Femur (tissue), 1 donor: ENCODE measurements at regions not wholly inside any gene's neighbourhood (a gene's known extent, or its start where the extent isn't known, plus 50 kb on each side); places are given as distances from the start of the nearest gene placed in this dataset.

Source experiments
- DNase-seq: peaks from one replicate; pipeline ENCODE4 v3.0.0-alpha.2; 2017

DNA sequence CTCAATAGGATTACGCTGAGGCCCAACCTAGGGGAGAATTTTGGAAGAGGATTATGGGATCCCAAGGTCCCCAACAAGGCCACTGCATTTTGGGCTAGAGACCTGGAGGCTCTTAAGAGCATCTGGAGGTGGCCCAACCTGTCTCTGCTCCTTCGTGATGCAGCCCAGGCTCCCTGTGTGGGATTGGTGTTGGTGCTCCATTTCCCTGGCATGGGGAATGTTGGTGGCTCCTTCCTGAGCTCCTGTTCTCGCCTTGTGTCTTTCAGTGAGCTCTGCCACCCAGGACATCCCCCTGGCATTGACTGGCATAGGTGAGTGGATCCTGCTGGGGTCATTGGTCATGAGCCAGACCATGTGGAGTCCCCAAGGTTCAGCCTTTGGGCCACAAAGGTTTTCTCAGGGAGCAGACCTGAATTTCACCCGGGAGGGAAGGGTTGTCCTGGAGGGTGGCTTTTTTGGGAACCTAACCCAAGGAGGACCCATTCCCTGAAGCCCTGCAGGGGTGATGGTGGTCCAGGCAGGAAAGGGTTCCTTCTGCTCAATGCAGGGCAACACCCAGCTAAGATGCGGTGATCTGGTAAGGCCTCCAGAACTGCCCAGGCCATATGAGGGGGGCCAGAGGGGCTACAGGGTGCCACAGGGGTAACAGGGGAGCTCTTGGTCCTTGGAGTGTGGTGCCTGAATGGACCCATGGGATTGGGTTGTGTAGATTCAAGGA, 202.5 kb downstream of the UBE3A start:
- DNase-seq, result no peak

DNA sequence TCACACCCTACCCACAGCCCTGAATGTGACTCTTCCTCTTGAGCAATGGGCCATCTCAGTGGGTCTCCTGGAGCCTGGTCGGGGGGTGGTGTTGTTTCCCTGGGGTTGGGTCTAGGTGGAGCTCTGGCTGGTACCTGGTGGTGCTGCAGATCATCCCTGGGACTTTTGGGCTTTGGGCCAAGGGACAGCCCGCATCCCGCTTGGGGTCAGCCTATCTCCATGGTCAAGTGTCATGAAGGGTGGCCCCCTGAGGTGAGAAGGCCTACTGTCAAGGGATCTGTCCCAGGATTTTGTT, 202.0 kb downstream of the UBE3A start:
- DNase-seq, result no peak

DNA sequence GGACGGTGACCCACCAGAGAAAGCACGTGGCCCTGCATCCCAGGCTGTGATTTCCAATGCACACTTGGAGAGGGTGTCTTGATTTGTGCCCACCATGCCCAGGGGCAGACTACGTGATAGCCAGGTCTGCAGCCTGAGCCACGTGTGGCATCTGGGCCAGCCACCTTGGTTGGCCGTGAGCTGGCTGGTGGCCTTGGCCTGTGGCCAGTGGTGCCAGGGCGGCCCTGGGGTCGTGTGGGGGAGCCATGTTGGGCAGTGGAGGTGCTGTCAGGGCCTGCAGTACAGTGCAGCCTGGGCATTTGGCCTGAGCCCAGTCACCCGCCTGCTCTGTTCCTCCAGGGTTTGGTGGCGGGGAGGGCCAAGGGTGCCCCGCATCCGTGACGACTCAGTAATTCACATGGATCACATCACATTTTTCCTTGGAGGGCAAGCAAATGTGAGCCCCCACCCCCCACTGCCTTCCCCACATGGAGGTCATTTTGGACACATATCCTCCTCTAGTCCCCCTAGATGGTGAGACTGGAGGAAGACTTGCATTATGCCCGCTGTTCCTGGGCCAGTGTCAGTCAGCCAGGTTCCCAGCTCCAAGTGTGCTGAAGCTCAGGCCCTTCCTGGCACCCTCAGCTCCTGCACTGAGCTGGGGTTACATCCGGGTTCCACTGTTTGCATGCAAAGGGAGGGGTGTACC, 201.4 kb downstream of the UBE3A start:
- no peak for DNase-seq

DNA sequence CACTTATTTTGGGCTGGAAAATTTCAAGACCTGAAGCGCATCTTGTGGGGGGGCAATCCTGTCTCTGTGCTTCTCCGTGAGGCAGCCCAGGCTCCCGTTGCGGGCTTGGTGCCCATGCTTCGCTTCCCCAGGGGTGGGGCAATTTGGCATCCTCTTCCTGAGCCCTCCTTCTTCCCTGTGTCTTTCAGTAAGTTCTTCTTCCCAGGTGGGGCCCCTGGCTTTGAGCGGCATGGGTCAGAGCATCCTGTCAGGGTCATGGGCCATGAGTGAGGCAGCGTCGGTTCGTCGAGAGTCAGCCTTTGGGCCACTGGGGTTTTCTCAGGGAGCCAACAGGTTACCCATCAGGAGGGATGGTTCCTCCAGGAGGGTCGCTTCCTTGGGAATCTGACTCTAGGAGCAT, 200.7 kb downstream of the UBE3A start:
- DNase-seq, result no peak

DNA sequence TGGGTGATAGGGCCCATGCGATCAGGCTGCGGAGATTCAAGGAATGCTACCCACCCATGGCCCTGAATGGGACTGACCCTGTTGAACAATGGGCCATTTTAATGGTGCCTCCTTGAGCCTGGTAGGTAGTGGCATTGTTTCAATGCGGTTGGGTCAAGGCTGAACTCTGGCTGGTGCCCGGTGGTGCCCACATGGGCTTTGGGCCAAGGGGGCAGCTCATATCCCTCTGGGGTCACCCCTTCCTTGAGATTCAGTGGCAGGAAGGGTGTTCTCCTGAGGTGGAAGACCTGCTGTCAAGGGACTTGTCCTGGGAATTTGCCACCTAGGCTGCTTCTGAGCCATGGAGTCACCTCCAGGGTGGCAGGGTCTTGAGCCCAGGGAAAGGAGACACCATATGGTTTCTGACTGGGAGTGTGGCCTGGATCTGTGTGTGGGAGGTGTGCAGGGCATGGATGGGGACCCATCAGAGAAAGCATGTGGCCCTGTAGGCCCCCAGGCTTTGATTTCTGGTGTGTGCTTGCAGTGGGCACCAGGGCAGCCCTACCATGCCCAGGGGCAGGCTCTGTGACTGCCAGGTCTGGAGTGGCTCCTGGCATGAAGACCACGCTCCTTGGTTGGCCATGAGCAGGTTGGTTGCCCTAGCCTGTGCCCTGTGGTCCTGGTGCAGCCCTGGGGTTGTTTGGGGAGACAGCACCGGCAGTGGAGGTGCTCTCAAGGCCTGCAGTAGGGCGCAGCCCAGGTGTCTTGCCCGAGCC, 199.9 kb downstream of the UBE3A start:
- no peak for DNase-seq

DNA sequence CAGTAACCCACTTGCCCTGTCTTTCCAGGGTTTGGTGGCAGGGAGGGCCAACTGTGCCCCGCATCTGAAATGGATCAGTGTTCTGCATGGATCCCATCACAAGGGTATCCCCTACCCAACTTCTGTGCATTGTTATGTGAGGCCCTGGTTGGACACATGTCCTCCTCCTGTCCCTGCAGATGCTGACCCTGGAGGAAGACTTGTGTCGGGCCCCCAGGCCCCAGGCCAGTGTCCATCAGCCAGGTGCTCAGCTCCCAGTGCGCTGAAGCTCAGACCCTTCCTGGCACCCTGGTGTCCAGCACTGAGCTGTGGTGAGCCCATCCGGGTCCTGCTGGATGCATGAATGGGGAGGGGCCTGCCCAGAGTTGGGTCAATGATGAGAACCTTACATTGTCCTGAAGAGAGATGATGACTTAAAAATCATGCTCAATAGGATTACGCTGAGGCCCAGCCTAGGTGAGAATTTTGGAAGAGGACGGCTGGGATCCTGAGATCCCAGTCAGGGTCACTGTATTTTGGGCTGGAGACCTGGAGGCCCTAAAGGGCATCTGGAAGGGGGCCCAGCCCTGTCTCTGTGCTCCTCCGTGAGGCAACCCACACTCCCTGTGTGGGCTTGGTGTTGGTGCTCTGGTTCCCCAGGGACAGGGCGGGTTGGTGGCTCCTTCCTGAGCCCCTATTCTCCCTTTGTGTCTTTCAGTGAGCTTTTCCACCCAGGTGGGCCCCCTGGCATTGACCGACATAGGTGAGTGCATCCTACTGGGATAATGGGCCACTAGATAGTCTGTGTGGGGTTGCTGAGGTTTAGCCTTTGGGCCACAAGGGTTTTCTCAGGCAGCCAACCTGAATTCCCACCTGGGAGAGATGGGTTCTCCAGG, 199.1 kb downstream of the UBE3A start:
- no peak for DNase-seq

DNA sequence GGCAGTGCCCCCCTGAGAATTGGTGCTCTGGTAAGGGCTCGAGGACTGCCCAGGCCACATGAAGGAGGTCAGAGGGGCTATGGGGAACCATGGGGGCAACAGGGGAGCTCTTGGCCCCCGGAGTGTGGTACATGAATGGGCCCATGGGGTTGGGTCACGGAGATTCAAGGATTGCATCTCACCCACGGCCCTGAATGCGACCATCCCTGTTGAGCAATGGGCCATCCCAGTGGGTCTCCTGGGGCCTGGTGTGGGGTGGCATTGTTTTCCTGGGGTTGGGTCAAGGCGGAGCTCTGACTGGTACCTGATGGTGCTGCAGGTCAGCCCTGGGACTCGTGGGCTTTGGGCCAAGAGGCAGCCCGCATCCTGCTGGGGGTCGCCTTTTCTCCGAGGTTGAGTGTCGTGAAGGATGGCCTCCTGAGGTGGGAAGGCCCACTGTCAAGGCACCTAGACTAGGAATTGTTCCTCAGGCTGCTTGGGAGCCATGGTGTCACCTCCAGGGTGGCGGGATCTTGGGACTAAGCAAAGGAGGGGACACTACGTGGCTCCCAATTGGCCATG, 198.3 kb downstream of the UBE3A start:
- no peak for DNase-seq

DNA sequence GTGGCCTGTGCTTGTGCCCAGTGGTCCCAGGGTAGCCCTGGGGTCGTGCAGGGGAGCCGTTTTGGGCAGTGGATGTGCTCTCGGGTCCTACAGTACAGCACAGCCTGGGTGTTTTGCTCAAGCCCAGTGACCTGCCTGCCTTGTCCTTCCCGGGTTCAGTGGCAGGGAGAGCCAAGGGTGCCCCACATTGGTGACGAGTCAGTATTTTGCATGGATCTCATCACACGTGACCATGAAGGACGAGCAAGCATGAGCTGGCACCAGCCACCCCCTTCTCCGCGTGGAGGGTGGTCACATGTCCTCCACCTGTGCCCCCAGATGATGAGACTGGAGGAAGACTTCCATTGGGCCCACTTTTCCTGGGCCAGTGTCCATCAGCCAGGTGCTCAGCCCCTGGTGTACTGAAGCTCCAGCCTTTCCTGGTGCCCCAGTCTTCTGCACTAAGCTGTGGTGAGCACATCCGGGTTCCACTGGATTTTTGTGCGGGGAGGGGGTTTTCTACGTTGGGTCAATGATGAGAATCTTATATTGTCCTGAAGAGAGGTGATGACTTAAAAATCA, 197.5 kb downstream of the UBE3A start:
- DNase-seq, result no peak

DNA sequence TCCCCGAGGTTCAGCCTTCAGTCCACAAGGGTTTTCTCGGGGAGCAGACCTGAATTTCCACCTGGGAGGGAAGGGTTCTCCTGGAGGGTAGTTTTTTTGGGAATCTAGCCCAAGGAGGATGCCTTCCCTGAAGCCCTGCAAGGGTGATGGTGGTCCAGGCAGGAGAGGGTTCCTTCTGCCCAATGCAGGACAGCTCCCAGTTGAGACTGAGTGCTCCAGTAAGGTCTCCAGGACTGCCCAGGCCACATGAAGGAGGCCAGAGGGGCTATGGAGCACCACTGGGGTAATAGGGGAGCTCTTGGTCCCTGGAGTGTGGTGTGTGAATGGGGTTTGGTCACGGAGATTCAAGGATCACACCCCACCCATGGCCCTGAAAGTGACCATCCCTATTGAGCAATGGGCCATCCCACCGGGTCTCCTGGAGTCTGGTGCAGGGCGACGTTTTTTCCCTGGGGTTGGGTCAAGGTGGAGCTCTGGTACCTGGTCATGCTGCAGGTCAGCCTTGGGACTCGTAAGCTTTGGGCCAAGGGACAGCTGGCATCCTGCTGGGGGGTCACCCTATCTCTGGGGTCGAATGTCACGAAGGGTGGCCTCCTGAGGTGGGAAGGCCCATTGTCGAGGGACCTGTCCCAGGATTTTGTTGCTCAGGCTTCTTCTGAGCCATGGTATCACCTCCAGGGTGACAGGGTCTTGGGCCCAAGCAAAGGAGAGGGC, 196.5 kb downstream of the UBE3A start:
- DNase-seq, result peak; percentile 1

DNA sequence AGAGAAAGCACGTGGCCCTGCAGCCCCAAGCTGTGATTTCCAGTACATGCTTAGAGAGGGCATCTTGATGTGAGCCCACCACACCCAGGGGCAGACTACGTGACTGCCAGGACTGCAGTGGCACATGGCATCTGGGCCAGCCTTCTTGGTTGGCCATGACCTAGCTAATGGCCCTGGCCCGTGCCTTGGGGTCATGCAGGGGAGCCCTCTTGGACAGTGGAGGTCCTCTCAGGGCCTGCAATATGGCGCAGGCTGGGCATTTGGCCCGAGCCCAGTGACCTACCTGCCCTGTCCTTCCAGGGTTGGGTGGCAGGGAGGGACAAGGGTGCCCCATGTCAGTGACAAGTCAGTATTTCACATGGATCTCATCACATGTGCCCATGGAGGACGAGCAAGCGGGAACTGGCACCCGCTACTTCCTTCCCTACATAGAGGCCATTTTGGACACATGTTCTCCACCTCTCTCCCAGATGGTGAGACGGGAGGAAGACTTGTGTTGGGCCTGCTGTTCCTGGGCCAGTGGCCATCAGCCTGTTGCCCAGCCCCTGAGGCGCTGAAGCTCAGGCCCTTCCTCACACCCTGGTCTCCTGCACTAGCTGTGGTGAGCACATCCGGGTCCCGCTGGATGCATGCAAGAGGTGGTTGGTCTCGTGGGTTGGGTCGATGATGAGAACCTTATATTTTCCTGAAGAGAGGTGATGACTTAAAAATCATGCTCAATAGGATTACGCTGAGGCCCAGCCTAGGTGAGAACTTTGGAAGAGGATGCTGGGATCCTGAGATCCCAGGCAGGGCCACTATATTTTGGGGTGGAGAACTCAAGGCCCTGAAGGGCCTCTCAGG, 195.6 kb downstream of the UBE3A start:
- peak; percentile 6 for DNase-seq

DNA sequence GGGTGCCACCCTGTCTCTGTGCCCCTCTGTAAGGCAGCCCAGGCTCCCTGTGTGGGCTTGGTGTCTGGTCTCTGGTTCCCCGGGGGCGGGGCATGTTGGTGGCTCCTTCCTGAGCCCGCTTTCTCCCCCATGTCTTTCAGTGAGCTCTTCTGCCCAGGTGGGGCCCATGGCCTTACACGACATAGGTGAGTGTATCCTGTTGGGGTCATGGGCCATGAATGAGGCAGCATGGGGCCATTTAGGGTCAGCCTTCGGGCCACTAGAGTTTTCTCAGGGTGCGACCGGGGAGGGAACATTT, 195.1 kb downstream of the UBE3A start:
- DNase-seq, result peak; percentile 6

DNA sequence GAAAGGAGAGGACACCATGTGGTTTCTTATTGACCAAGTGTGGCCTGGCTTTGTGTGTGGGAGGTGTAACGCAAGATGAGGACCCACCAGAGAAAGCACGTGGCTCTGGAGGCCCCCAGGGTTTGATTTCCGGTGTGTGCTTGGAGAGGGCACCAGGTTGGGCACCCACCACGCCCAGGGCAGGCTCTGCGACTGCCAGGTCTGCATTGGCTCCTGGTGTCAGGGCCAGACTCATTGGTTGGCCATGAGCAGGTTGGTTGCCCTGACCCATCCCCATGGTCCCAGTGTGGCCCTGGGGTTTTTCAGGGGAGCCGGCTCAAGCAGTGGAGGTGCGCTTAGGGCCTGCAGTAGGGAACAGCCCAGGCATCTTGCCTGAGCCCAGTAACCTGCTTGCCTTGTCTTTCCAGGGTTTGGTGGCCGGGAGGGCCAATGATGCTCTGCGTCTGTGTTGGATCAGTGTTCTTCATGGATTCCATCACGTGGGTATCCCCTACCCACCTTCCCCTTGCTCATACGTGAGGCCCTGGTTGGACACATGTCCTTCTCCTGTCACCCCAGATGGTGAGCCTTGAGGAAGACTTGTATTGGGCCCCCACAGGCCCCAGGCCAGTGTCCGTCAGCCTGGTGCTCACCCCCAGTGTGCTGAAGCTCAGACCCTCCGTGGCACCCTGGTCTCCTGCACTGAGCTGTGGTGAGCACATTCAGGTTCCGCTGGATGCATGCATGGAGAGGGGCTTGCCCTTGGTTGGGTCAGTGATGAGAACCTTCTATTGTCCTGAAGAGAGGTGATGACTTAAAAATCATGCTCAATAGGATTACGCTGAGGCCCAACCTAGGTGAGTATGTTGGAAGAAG, 193.9 kb downstream of the UBE3A start:
- DNase-seq, result peak; percentile 7

DNA sequence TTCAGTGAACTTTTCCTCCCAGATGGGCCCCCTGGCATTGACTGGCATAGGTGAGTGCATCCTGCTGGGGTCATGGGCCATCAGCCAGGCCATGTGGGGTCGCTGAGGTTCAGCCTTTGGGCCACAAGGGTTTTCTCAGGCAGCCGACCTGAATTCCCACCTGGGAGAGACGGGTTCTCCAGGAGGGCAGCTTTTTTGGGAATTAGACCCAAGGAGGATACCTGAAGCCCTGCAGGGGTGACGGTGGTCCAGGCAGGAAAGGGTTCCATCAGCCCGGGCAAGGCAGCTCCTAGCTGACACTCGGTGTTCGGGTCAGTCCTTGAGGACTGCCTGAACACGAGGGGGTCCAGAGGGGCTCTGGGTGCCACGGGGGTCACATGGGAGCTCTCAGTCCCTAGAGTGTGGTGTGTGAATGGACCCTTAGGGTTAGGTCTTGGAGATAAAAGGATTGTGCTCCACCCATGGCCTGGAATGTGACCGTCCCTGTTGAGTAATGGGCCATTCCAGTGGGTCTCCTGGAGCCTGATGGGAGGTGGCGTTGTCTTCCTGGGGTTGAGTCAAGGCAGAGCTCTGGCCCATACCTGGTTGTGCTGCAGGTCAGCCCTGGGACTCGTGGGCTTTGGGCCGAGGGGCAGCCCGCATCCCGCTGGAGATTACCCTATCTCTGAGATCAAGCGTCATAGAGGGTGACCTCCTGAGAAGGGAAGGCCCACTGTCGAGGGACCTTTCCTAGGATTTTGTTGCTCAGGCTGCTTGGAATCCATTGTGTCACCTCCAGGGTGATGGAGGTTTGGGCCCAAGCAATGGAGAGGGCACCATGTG, 192.8 kb downstream of the UBE3A start:
- peak; percentile 4 for DNase-seq

DNA sequence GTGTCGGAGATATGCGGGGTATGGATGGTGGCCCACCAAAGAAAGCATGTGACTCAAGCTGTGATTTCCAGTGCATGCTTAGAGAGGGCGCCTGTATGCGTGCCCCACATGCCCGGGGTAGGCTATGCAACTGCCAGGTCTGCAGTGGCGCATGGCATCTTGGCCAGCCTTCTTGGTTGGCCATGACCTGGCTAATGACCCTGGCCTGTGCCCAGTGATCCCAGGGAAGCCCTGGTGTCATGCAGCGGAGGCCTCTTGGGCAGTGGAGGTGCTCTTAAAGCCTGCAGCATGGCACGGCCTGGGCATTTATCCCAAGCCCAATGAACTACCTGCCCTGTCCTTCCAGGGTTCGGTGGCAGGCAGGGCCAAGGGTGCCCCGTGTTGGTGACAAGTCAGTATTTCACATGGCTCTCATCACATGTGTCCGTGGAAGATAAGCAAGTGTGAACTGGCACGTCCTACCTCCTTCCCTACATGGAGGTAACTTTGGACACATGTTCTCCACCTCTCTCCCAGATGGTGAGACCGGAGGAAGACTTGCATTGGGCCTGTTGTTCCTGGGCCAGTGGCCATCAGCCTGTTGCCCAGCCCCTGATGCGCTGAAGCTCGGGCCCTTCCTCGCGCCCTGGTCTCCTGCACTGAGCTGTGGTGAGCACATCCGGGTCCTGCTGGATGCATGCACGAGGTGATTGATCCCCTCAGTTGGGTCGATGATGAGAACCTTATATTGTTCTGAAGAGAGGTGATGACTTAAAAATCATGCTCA, 192.0 kb downstream of the UBE3A start:
- peak; percentile 8 for DNase-seq

DNA sequence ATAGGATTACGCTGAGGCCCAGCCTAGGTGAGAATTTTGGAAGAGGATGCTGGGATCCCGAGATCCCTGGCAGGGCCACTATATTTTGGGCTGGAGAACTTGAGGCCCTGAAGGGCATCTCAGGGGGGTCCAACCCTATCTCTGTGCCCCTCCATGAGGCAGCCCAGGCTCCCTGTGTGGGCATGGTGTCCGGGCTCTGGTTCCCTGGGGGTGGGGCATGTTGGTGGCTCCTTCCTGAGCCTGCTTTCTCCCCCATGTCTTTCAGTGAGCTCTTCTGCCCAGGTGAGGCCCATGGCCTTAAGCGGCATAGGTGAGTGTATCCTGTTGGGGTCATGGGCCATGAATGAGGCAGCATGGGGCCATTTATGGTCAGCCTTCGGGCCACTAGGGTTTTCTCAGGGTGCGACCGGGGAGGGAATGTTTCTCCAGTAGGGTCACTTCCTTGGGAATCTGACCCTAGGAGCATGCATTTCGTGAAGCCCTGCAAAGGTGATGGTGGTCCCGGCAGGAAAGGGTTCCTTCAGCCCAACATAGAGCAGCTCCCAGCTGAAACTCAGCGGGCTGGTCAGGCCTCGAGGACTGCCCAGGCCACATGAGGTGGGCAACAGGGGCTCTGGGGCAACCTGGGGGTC, 191.3 kb downstream of the UBE3A start:
- DNase-seq, result peak; percentile 2

DNA sequence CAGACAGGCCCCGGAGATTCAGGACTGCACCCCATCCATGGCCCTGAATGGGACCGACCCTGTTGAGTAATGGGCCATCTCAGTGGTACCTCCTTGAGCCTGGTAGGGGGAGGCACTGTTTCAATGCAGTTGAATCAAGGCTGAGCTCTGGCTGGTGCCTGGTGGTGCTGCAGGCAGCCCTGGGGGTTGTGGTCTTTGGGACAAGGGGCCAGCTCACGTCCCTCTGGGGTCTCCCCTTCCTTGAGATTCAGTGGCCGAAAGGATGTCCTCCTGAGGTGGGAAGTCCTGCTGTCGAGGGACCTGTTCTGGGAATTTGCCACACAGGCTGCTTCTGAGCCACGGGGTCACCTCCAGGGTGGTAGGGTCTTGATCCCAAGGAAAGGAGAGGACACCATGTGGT, 190.7 kb downstream of the UBE3A start:
- peak; percentile 5 for DNase-seq

DNA sequence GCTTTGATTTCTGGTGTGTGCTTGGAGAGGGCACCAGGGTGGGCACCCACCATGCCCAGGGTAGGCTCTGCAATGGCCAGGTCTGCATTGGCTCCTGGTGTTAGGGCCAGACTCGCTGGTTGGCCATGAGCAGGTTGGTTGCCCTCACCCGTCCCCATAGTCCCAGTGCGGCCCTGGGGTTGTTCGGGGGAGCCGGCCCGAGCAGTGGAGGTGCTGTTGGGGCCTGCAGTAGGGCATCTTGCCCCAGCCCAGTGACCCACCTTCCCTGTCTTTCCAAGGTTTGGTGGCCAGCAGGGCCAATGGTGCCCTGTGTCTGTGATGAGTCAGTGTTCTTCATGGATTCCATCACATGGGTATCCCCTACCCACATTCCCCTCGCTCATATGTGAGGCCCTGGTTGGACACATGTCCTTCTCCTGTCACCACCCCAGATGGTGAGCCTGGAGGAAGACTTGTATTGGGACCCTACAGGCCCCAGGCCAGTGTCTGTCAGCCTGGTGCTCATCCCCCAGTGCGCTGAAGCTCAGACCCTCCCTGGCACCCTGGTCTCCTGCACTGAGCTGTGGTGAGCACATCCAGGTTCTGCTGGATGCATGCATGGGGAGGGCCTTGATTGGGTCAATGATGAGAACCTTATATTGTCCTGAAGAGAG, 190.1 kb downstream of the UBE3A start:
- no peak for DNase-seq
